ENCODE measurements at regions not wholly inside any gene's neighbourhood (a gene's known extent, or its start where the extent isn't known, plus 50 kb on each side); places are given as distances from the start of the nearest gene placed in this dataset.

DNA sequence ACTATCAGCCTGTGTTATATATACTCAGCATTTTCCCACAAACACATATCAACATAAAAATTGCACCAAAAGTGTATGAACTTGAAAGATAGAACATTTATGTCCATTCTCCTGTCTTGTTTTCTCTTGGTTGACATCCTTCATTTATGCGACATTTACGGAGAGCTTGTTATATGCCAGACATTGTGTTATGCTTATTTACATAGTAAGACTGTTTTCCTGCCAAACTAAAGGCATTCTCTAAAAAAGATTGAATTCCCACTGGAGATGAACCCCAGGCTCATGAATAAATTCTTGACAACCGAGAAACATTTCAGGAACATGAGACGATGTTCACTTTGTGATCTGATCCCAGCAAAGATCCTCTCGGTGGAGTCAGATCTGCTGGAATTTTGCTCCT lies 131.0 kb downstream of the RAP2A start:
- Mint-ChIP-seq H3K4me1 (peaks cover 46% of the 10 kb centered on the region), H3K27me3 (ENCODE audit: insufficient read depth) (no peaks in the 10 kb centered on the region)
- 91 to 98% methylated on average over 3 to 5 of the region's 5 CpGs for WGBS, 2 experiments (ENCODE audit: insufficient coverage in 1 of 2, insufficient read length in 1 of 2)

DNA sequence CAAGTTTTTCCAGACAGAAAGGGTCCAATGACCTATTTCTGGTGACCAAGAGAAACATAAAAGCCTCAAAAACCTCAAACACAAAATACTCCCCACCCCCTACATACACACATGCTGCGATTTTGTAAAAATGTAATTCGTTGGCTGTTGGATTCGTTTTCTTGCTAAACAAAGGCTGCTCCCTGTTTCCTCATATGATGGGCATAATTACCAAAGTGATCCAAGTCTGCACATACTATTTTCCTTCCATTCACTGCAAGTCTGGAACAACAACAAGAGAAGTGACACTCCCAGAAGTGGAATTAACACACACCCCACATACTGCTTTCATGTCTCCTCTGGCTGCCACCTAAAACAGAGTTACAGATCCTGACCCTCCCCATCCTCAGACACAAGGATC lies 131.9 kb downstream of the RAP2A start:
- H3K4me1 ChIP-seq (ENCODE audit: control insufficient read depth, insufficient read depth, low read length): peaks cover 10% of the 10 kb centered on the region
- no peak for TF ChIP-seq CTCF (conservative IDR thresholded peaks at IDR 0.05)
- 81 to 97% methylated on average over 3 of the region's 3 CpGs for WGBS, 2 experiments (ENCODE audit: insufficient coverage in 1 of 2, insufficient read length in 1 of 2)
- no peaks in the 10 kb centered on the region for H3K27me3 Mint-ChIP-seq (ENCODE audit: insufficient read depth)
- no peak overlapping the region for H3K9ac ChIP-seq (ENCODE audit: extremely low read depth, low read length, poor library complexity, severe bottlenecking)
- H3K4me1 Mint-ChIP-seq: peaks cover 55% of the 10 kb centered on the region
- DNase-seq: no peak
- no peaks in the 10 kb centered on the region for H3K27me3 ChIP-seq (ENCODE audit: control insufficient read depth, insufficient read depth, low read length, poor library complexity, severe bottlenecking)
- no peaks in the 10 kb centered on the region for H3K9me3 ChIP-seq (ENCODE audit: control insufficient read depth, low read length)
- peak overlapping the region; percentile 32 for H3K4me3 ChIP-seq (ENCODE audit: low read length)
- H3K36me3 ChIP-seq (ENCODE audit: control insufficient read depth, insufficient read depth, low read length): no peaks in the 10 kb centered on the region
- no peaks in the 10 kb centered on the region for H3K36me3 Mint-ChIP-seq (ENCODE audit: low read depth)
- H3K27ac Mint-ChIP-seq: no peak overlapping the region
- H3K9me3 Mint-ChIP-seq: no peaks in the 10 kb centered on the region
- H3K27ac ChIP-seq (ENCODE audit: low read depth, low read length): no peak overlapping the region
- no peak overlapping the region for H3K4me3 Mint-ChIP-seq

More for the DNA sequence above, 131.0 kb downstream of the RAP2A start:
- H3K9me3 Mint-ChIP-seq: no peaks in the 10 kb centered on the region
- no peak overlapping the region for H3K27ac Mint-ChIP-seq
- H3K9ac ChIP-seq (ENCODE audit: extremely low read depth, low read length, poor library complexity, severe bottlenecking): no peak overlapping the region
- H3K4me3 Mint-ChIP-seq: no peak overlapping the region
- no peak for DNase-seq
- H3K4me1 ChIP-seq (ENCODE audit: control insufficient read depth, insufficient read depth, low read length): peaks cover 10% of the 10 kb centered on the region
- no peaks in the 10 kb centered on the region for H3K27me3 ChIP-seq (ENCODE audit: control insufficient read depth, insufficient read depth, low read length, poor library complexity, severe bottlenecking)
- no peaks in the 10 kb centered on the region for H3K36me3 Mint-ChIP-seq (ENCODE audit: low read depth)
- no peaks in the 10 kb centered on the region for H3K36me3 ChIP-seq (ENCODE audit: control insufficient read depth, insufficient read depth, low read length)
- no peak overlapping the region for H3K4me3 ChIP-seq (ENCODE audit: low read length)
- H3K9me3 ChIP-seq (ENCODE audit: control insufficient read depth, low read length): no peaks in the 10 kb centered on the region
- no peak overlapping the region for H3K27ac ChIP-seq (ENCODE audit: low read depth, low read length)
- TF ChIP-seq CTCF (conservative IDR thresholded peaks at IDR 0.05): no peak

DNA sequence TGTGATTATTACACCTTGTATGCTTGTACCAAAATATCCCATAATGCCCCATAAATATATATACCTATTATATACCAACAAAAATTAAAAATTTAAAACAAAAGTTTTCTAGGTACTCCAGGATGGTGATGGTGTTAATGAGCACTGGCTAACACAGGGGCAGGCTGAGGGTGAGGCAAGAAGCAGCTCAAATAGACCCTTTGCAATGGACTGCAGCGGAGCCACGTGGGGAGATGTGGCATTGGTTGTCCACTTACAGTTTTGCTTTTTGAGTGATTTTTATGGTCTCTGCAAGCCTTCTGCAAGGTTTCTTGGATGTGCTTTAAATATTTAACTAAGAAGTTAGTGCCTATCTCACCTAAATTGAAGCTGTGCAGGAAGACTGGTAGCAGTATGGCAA lies 132.9 kb downstream of the RAP2A start:
- TF ChIP-seq CTCF (conservative IDR thresholded peaks at IDR 0.05): no peak

More for the DNA sequence above, 132.9 kb downstream of the RAP2A start:
- no peak overlapping the region for H3K9ac ChIP-seq (ENCODE audit: extremely low read depth, low read length, poor library complexity, severe bottlenecking)
- WGBS, 2 experiments (ENCODE audit: insufficient coverage in 1 of 2, insufficient read length in 1 of 2): 100% methylated on average over 2 of the region's 2 CpGs
- Mint-ChIP-seq H3K4me1 (peaks cover 58% of the 10 kb centered on the region), H3K4me3 (no peak overlapping the region), H3K36me3 (ENCODE audit: low read depth) (no peaks in the 10 kb centered on the region), H3K27ac (no peak overlapping the region), H3K27me3 (ENCODE audit: insufficient read depth) (no peaks in the 10 kb centered on the region), H3K9me3 (no peaks in the 10 kb centered on the region)
- H3K4me1 ChIP-seq (ENCODE audit: control insufficient read depth, insufficient read depth, low read length): peaks cover 10% of the 10 kb centered on the region
- H3K9me3 ChIP-seq (ENCODE audit: control insufficient read depth, low read length): no peaks in the 10 kb centered on the region
- H3K36me3 ChIP-seq (ENCODE audit: control insufficient read depth, insufficient read depth, low read length): no peaks in the 10 kb centered on the region
- H3K27me3 ChIP-seq (ENCODE audit: control insufficient read depth, insufficient read depth, low read length, poor library complexity, severe bottlenecking): no peaks in the 10 kb centered on the region
- no peak overlapping the region for H3K27ac ChIP-seq (ENCODE audit: low read depth, low read length)
- no peak for DNase-seq
- H3K4me3 ChIP-seq (ENCODE audit: low read length): no peak overlapping the region

Measured in endodermal cell (in vitro differentiated cells).